Endothelial cell of umbilical vein (primary cell): ENCODE measurements at regions not wholly inside any gene's neighbourhood (a gene's known extent, or its start where the extent isn't known, plus 50 kb on each side); places are given as distances from the start of the nearest gene placed in this dataset.

Experiments used
- BruUV-seq: library from RNA; stranded (reverse); fragments of 400-500 nt; replicated peaks from 2 replicates; lab custom pipeline; 2021; lab: Mats Ljungman, UMichigan
- CTCF ChIA-PET: fragments of 300-600, 350-600 bp; sonication (Branson Sonifier 250); formaldehyde crosslinking; loops from one replicate; lab custom pipeline; 2021; ENCODE audit warnings: antibody characterized with exemption, inconsistent platforms; lab: Charles Lee
- POLR2A ChIA-PET: fragments of 300-600, 350-600 bp; sonication (Branson Sonifier 250); formaldehyde crosslinking; loops from one replicate; lab custom pipeline; 2021; ENCODE audit warnings: antibody characterized with exemption, inconsistent platforms; lab: Charles Lee
- DNase-seq: peaks from one replicate; pipeline ENCODE4 v3.0.0-alpha.2; 2011; ENCODE audit warnings: low read depth, low spot score
- FAIRE-seq: peaks from 2 replicates; lab custom pipeline; 2011; peaks lifted over from hg19 to GRCh38; lab: Jason Lieb, UNC
- H2AFZ ChIP-seq: 2 replicates; pipeline ENCODE4 v1.6.0; 2012; ENCODE audit warnings: low read depth, low read length, control low read depth, inconsistent platforms
- H3K27ac ChIP-seq: 2 replicates; pipeline ENCODE4 v1.5.1; 2011; ENCODE audit warnings: low read depth, mild to moderate bottlenecking, control low read depth, low read length, moderate library complexity; ENCODE audit not compliant: insufficient read depth
- H3K27me3 ChIP-seq, 2 experiments: 2 replicates each; pipeline versions ENCODE4 v1.6.0 to v1.6.1; 2011; ENCODE audit warnings: low read length in 2 of 2, mixed read lengths in 1 of 2; ENCODE audit not compliant: control insufficient read depth in 2 of 2, insufficient read depth in 2 of 2
- H3K36me3 ChIP-seq, 2 experiments: 2 replicates in 1 of 2; 3 replicates in 1 of 2; pipeline ENCODE4 v1.5.1; 2011; ENCODE audit warnings: low read length in 2 of 2, mild to moderate bottlenecking in 1 of 2, moderate library complexity in 1 of 2; ENCODE audit not compliant: control insufficient read depth in 2 of 2, insufficient read depth in 2 of 2; ENCODE audit errors: extremely low read depth in 1 of 2
- H3K4me1 ChIP-seq: 3 replicates; pipeline ENCODE4 v1.5.1; 2011; ENCODE audit warnings: mild to moderate bottlenecking, low read length; ENCODE audit not compliant: control insufficient read depth, insufficient read depth; ENCODE audit errors: extremely low read depth
- H3K4me2 ChIP-seq: 2 replicates; pipeline ENCODE4 v1.6.1; 2011; ENCODE audit warnings: low read length, control low read depth, mixed read lengths; ENCODE audit not compliant: insufficient read depth
- H3K4me3 ChIP-seq, 3 experiments: fragments of 200-600 bp in 1 of 3; sonication (generic), shearing (Covaris generic) in 1 of 3; replicated peaks in 1 of 3; 2 replicates each; pipeline ENCODE4 v1.5.1; 2011 to 2016; ENCODE audit warnings: control low read depth in 3 of 3, low read length in 3 of 3, mild to moderate bottlenecking in 2 of 3, inconsistent platforms in 1 of 3, low read depth in 1 of 3, moderate library complexity in 1 of 3; ENCODE audit not compliant: insufficient read depth in 1 of 3
- H3K79me2 ChIP-seq: 2 replicates; pipeline ENCODE4 v1.6.0; 2012; ENCODE audit warnings: low read length, inconsistent platforms; ENCODE audit not compliant: control insufficient read depth, insufficient read depth
- H3K9ac ChIP-seq: replicated peaks from 2 replicates; pipeline ENCODE3; 2011; ENCODE audit warnings: low read length, control low read depth; ENCODE audit not compliant: insufficient read depth; ENCODE audit errors: extremely low read depth
- H3K9me1 ChIP-seq: replicated peaks from 3 replicates; pipeline ENCODE4 v1.6.0; 2011; ENCODE audit warnings: mild to moderate bottlenecking, low read length; ENCODE audit not compliant: control insufficient read depth, insufficient read depth; ENCODE audit errors: extremely low read depth
- H3K9me3 ChIP-seq: replicated peaks from 2 replicates; pipeline ENCODE4 v1.5.1; 2012; ENCODE audit warnings: low read length, inconsistent platforms; ENCODE audit not compliant: control insufficient read depth, insufficient read depth
- H4K20me1 ChIP-seq: replicated peaks from 2 replicates; pipeline ENCODE3; 2011; ENCODE audit warnings: mild to moderate bottlenecking, low read length; ENCODE audit not compliant: control insufficient read depth, insufficient read depth; ENCODE audit errors: extremely low read depth
- CTCF ChIP-seq, 2 donors: IDR thresholded peaks; 1 replicate in 1 of 2; 2 replicates in 1 of 2; pipeline ENCODE4 v1.5.1; 2011; ENCODE audit warnings: low read length in 2 of 2, mild to moderate bottlenecking in 2 of 2, moderate library complexity in 2 of 2, control low read depth in 1 of 2, inconsistent platforms in 1 of 2, low read depth in 1 of 2; ENCODE audit not compliant: insufficient read depth in 1 of 2; ENCODE audit errors: extremely low read depth in 1 of 2
- EZH2 ChIP-seq: IDR thresholded peaks from 2 replicates; pipeline ENCODE4 v1.6.1; 2012; ENCODE audit warnings: borderline replicate concordance, low read depth, mild to moderate bottlenecking, moderate library complexity, low read length, inconsistent platforms; ENCODE audit not compliant: severe bottlenecking
- FOS ChIP-seq: IDR thresholded peaks from 2 replicates; pipeline ENCODE4 v1.6.1; 2011; ENCODE audit warnings: mild to moderate bottlenecking, low read length, moderate library complexity, borderline replicate concordance; ENCODE audit not compliant: insufficient read depth
- GATA2 ChIP-seq: IDR thresholded peaks from 2 replicates; pipeline ENCODE4 v1.7.0; 2011; ENCODE audit warnings: low read depth, mild to moderate bottlenecking, moderate library complexity, mixed read lengths, low read length; ENCODE audit not compliant: insufficient read length, insufficient read depth
- JUN ChIP-seq: IDR thresholded peaks from 2 replicates; pipeline ENCODE4 v1.6.1; 2011; ENCODE audit warnings: borderline replicate concordance, low read depth; ENCODE audit not compliant: insufficient read length, insufficient read depth
- MAX ChIP-seq: IDR thresholded peaks from 2 replicates; pipeline ENCODE4 v1.6.1; 2011; ENCODE audit not compliant: insufficient read depth, insufficient read length
- MYC ChIP-seq: IDR thresholded peaks from one replicate; pipeline ENCODE4 v1.6.1; 2011; ENCODE audit warnings: mild to moderate bottlenecking, low read depth, low read length
- POLR2A ChIP-seq: IDR thresholded peaks from 2 replicates; pipeline ENCODE4 v1.6.1; 2012; ENCODE audit warnings: low read depth, mild to moderate bottlenecking, control low read depth, low read length
- POLR2AphosphoS5 ChIP-seq: IDR thresholded peaks from 2 replicates; pipeline ENCODE4 v1.6.1; 2012; ENCODE audit warnings: low read depth, mild to moderate bottlenecking, control low read depth, low read length, moderate library complexity; ENCODE audit not compliant: insufficient read depth
- dilution Hi-C: fragments of 300-500 bp; cut with MboI; formaldehyde crosslinking; loops from one replicate; pipeline ENCODE4 v1.15.0; 2019; ENCODE audit warnings: low sequenced_read_pairs; ENCODE audit not compliant: extremely low pct_ligation_motif_present
- intact Hi-C: fragments of 100-400 bp; cut with micrococcal nuclease; formaldehyde crosslinking; loops from one replicate; pipeline ENCODE4 v1.10.0; 2022

DNA sequence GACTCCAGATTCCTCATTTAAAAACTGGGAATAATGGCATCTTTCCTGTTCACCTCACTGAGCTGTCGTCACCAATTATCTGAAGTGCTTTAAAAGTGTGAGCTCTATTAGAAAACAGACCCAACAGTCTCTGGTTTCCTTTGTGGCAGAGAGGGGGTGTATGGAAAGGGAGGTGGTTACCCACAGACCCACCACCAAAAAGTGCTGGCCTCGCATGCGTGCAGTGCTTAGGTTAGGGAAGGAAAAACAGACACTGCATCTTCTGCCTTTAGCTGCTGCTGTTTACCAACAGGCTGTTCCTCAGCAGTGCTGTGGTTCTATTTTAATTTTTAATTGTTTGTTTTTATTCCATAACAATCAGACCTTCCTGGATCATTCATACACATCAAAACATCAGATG is 249.6 kb downstream of the PIK3R1 start:
- POLR2A ChIA-PET = no interaction called here
- H2AFZ ChIP-seq = no peak overlapping the region
- peaks cover 8 to 12% of the 10 kb centered on the region in 2 experiments for H3K27me3 ChIP-seq
- intact Hi-C loops (no loop called here), dilution Hi-C loops (no loop called here)
- H3K4me3 ChIP-seq = no peak overlapping the region
- CTCF ChIA-PET = interaction anchor here (7.1 kb wide), 1 partner anchor 179 kb away, joined by 164 read pairs; no protein-coding TSS in a partner anchor
- no peak overlapping the region for H3K9ac ChIP-seq
- H3K4me2 ChIP-seq = no peak overlapping the region
- no peaks in the 10 kb centered on the region for H4K20me1 ChIP-seq
- H3K36me3 ChIP-seq = no peaks in the 10 kb centered on the region
- no peaks in the 10 kb centered on the region for H3K79me2 ChIP-seq
- TF ChIP-seq EZH2 (no peak), FOS (no peak), JUN (no peak), CTCF (IDR thresholded peaks at IDR 0.05; ENCODE audit: extremely low read depth in 1 of 2, insufficient read depth in 1 of 2, low read depth in 1 of 2, low read length in 2 of 2) (no peak), MAX (no peak), POLR2A (no peak), POLR2AphosphoS5 (no peak), GATA2 (no peak), MYC (no peak)
- no peaks in the 10 kb centered on the region for H3K4me1 ChIP-seq
- FAIRE-seq (no peak), DNase-seq (no peak)
- no peaks in the 10 kb centered on the region for H3K9me1 ChIP-seq
- no TSS peak for BruUV-seq
- no peak overlapping the region for H3K27ac ChIP-seq
- no peaks in the 10 kb centered on the region for H3K9me3 ChIP-seq
